Fibroblast of lung (primary cell): ENCODE measurements at regions not wholly inside any gene's neighbourhood (a gene's known extent, or its start where the extent isn't known, plus 50 kb on each side); places are given as distances from the start of the nearest gene placed in this dataset.

ENCODE experiments used
- DNase-seq, 2 donors: peaks; one replicate each; pipeline versions ENCODE4 v3.0.0 to v3.0.0-alpha.2; 2010; ENCODE audit warnings: low read depth in 2 of 2
- H2AFZ ChIP-seq: 2 replicates; pipeline ENCODE4 v1.5.1; 2012; ENCODE audit warnings: low read length, control low read depth, inconsistent platforms
- H3K27ac ChIP-seq: 2 replicates; pipeline ENCODE4 v1.5.1; 2011; ENCODE audit warnings: low read length, control low read depth; ENCODE audit not compliant: insufficient read depth
- H3K27me3 ChIP-seq: 2 replicates; pipeline ENCODE4 v1.5.1; 2011; ENCODE audit warnings: mild to moderate bottlenecking, low read length; ENCODE audit not compliant: control insufficient read depth, insufficient read depth
- H3K36me3 ChIP-seq: 2 replicates; pipeline ENCODE4 v1.5.1; 2011; ENCODE audit warnings: low read length; ENCODE audit not compliant: control insufficient read depth, insufficient read depth
- H3K4me1 ChIP-seq: 2 replicates; pipeline ENCODE4 v1.5.1; 2011; ENCODE audit warnings: low read length; ENCODE audit not compliant: control insufficient read depth, insufficient read depth; ENCODE audit errors: extremely low read depth
- H3K4me2 ChIP-seq: 2 replicates; pipeline ENCODE4 v1.5.1; 2011; ENCODE audit warnings: low read length, control low read depth; ENCODE audit not compliant: insufficient read depth; ENCODE audit errors: extremely low read depth
- H3K4me3 ChIP-seq, 4 experiments: fragments of 200-600 bp in 1 of 4; sonication (generic) in 1 of 4; replicated peaks in 1 of 4; 2 replicates each; pipeline ENCODE4 v1.5.1; 2011 to 2016; ENCODE audit warnings: low read length in 4 of 4, low read depth in 3 of 4, mild to moderate bottlenecking in 3 of 4, control low read depth in 2 of 4, inconsistent platforms in 1 of 4, mixed read lengths in 1 of 4; ENCODE audit not compliant: insufficient read depth in 1 of 4; ENCODE audit errors: control extremely low read depth in 1 of 4
- H3K79me2 ChIP-seq: 2 replicates; pipeline ENCODE4 v1.5.1; 2012; ENCODE audit warnings: mild to moderate bottlenecking, low read length, inconsistent platforms; ENCODE audit not compliant: control insufficient read depth, insufficient read depth
- H3K9ac ChIP-seq: 2 replicates; pipeline ENCODE4 v1.5.1; 2011; ENCODE audit warnings: mild to moderate bottlenecking, low read length, control low read depth; ENCODE audit not compliant: insufficient read depth
- H3K9me3 ChIP-seq: 2 replicates; pipeline ENCODE4 v1.5.1; 2012; ENCODE audit warnings: low read depth, low read length; ENCODE audit not compliant: control insufficient read depth, insufficient read depth
- H4K20me1 ChIP-seq: 2 replicates; pipeline ENCODE4 v1.5.1; 2011; ENCODE audit warnings: low read length; ENCODE audit not compliant: control insufficient read depth, insufficient read depth; ENCODE audit errors: extremely low read depth
- EZH2 ChIP-seq: IDR thresholded peaks from 2 replicates; pipeline ENCODE4 v1.5.1; 2012; ENCODE audit warnings: low read length, control low read depth, mild to moderate bottlenecking; ENCODE audit errors: missing control alignments
- TF ChIP-seq, protein P1 (sequence below), 2 donors: IDR thresholded peaks in 1 of 2; conservative IDR thresholded peaks in 1 of 2; 1 replicate in 1 of 2; 2 replicates in 1 of 2; pipeline ENCODE4 v1.5.1; 2011 to 2012; ENCODE audit warnings: low read length in 2 of 2, control low read depth in 1 of 2, inconsistent platforms in 1 of 2, low read depth in 1 of 2, mild to moderate bottlenecking in 1 of 2

DNA sequence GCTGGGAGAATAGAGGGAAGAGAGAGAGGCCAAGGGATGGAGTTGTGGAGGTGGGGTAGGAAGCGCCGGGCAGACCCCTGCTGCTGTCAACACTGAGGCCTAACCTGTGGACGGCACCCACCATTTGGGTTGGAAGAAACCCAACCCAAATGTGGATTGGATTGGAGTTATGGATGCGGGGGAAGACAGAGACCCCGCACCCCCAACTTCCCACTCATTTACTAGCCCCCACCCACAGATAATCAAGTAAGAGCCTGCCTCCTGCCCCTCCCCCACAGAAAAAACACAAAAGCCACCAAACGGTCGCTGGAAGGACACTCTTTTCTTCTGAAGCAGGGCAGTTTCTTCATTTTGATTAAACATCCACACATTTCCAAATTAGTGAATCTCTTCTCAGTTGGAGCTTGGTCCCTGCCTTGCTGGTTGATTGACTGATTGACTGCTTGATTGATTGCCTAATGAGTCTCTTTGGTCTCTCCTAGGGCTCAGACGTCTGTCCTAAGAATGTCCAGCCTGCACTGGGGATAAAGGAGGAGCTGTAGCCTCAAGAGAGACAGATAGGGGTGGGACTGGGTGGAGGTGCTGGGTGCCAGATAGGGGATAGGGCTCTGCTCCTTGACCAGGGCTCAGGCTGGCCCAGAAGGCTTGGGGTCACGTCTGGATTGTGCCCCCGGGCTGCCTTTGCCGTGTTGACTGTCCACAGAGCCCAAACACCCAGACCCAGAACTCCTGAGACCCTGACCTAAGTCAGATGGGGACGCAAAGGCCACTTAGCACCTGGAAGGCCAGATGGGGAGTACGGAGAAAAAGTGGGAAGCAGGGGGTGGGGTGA is 74.9 kb upstream of the FOXP4 start:
- Histone ChIP-seq H2AFZ (no peak overlapping the region), H3K4me2 (no peak overlapping the region), H3K9me3 (no peaks in the 10 kb centered on the region), H4K20me1 (no peaks in the 10 kb centered on the region), H3K27ac (no peak overlapping the region), H3K4me1 (no peaks in the 10 kb centered on the region), H3K36me3 (no peaks in the 10 kb centered on the region), H3K4me3 (no peak overlapping the region), H3K27me3 (peaks cover 15% of the 10 kb centered on the region), H3K79me2 (no peaks in the 10 kb centered on the region), H3K9ac (no peak overlapping the region)
- DNase-seq, result no peak
- TF ChIP-seq, protein P1, sequence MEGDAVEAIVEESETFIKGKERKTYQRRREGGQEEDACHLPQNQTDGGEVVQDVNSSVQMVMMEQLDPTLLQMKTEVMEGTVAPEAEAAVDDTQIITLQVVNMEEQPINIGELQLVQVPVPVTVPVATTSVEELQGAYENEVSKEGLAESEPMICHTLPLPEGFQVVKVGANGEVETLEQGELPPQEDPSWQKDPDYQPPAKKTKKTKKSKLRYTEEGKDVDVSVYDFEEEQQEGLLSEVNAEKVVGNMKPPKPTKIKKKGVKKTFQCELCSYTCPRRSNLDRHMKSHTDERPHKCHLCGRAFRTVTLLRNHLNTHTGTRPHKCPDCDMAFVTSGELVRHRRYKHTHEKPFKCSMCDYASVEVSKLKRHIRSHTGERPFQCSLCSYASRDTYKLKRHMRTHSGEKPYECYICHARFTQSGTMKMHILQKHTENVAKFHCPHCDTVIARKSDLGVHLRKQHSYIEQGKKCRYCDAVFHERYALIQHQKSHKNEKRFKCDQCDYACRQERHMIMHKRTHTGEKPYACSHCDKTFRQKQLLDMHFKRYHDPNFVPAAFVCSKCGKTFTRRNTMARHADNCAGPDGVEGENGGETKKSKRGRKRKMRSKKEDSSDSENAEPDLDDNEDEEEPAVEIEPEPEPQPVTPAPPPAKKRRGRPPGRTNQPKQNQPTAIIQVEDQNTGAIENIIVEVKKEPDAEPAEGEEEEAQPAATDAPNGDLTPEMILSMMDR (conservative IDR thresholded peaks at IDR 0.05 in 1 of 2, IDR thresholded peaks at IDR 0.05 in 1 of 2; ENCODE audit: low read depth in 1 of 2, low read length in 2 of 2), result no peak
- peak; percentile 41 for TF ChIP-seq EZH2

DNA sequence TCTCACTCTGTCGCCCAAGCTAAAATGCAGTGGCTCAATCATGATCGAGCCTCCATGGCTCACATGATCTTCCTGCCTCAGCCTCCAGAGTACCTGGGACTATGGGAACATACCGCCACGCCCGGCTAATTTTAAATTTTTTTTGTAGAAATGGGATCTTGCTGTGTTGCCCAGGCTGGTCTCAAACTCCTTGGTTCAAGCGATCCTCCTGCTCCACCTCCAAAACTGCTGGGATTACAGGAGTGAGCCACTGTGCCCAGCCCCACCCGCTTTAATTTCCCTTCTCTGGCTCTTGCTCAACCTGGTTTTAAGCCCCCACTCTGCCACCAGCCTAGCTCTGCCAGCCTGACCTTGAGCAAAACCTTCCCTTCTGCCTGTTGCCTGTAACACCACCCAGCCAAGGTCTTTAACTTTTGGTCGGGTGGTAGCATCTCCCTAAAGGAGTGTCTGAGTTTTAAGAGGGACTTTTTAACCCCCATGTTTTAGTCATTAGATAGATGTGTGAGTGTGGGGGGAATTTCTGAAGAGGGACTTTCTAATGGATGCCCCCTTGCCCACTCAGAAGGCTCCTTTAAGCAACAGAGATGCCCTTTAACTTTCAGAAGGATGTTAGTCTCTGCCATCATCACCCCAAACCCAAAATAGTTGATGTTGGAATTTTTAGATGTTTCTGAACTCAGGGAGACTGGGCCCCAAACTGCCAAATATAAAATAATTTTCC is 71.8 kb upstream of the FOXP4 start:
- H2AFZ ChIP-seq, result no peak overlapping the region
- no peak overlapping the region for H3K4me2 ChIP-seq
- no peak overlapping the region for H3K9ac ChIP-seq
- no peak for DNase-seq
- H3K9me3 ChIP-seq, result no peaks in the 10 kb centered on the region
- H3K36me3 ChIP-seq, result no peaks in the 10 kb centered on the region
- no peaks in the 10 kb centered on the region for H3K79me2 ChIP-seq
- H3K27ac ChIP-seq, result no peak overlapping the region
- peaks cover 16% of the 10 kb centered on the region for H3K27me3 ChIP-seq
- TF ChIP-seq EZH2, result no peak
- TF ChIP-seq, protein P1 (conservative IDR thresholded peaks at IDR 0.05 in 1 of 2, IDR thresholded peaks at IDR 0.05 in 1 of 2; ENCODE audit: low read depth in 1 of 2, low read length in 2 of 2), result no peak
- H3K4me3 ChIP-seq, result no peak overlapping the region
- H3K4me1 ChIP-seq, result no peaks in the 10 kb centered on the region
- no peaks in the 10 kb centered on the region for H4K20me1 ChIP-seq

GRCh38 chr6:41475164-41475563 is 71.0 kb upstream of the FOXP4 start:
- Histone ChIP-seq H4K20me1 (no peaks in the 10 kb centered on the region), H3K9me3 (no peaks in the 10 kb centered on the region), H3K79me2 (no peaks in the 10 kb centered on the region), H3K9ac (no peak overlapping the region), H3K4me3 (no peak overlapping the region), H3K4me1 (no peaks in the 10 kb centered on the region), H3K27ac (no peak overlapping the region), H3K27me3 (peaks cover 9% of the 10 kb centered on the region), H3K4me2 (no peak overlapping the region), H2AFZ (no peak overlapping the region), H3K36me3 (no peaks in the 10 kb centered on the region)
- no peak for DNase-seq
- TF ChIP-seq EZH2, result no peak
- TF ChIP-seq, protein P1 (conservative IDR thresholded peaks at IDR 0.05 in 1 of 2, IDR thresholded peaks at IDR 0.05 in 1 of 2; ENCODE audit: low read depth in 1 of 2, low read length in 2 of 2), result no peak
